Transverse colon (tissue), 3 donors: ENCODE measurements at regions not wholly inside any gene's neighbourhood (a gene's known extent, or its start where the extent isn't known, plus 50 kb on each side); places are given as distances from the start of the nearest gene placed in this dataset.

Experiments used
- EP300 ChIP-seq: sonication (generic); formaldehyde crosslinking; IDR thresholded peaks from one replicate; pipeline ENCODE4 v1.6.1; 2017; ENCODE audit warnings: antibody characterized with exemption, low read depth
- POLR2A ChIP-seq: fragments of 450-650 bp; IDR thresholded peaks from one replicate; pipeline ENCODE4 v1.6.1; 2016; ENCODE audit warnings: antibody characterized with exemption, mild to moderate bottlenecking, moderate library complexity
- TF ChIP-seq, protein P1 (sequence below), 5 experiments: fragments of 200-600 bp in 3 of 5; fragments of 450-650 bp in 2 of 5; sonication (generic) in 3 of 5; IDR thresholded peaks; 1 replicate in 2 of 5; 2 replicates in 3 of 5; pipeline ENCODE4 v1.5.1; 2016 to 2017; ENCODE audit warnings: antibody characterized with exemption in 5 of 5, inconsistent platforms in 3 of 5, mild to moderate bottlenecking in 2 of 5, moderate library complexity in 1 of 5

GRCh38 chr15:58257776-58258325, 119.7 kb downstream of the AQP9 start:
- no peak for TF ChIP-seq POLR2A
- TF ChIP-seq, protein P1, sequence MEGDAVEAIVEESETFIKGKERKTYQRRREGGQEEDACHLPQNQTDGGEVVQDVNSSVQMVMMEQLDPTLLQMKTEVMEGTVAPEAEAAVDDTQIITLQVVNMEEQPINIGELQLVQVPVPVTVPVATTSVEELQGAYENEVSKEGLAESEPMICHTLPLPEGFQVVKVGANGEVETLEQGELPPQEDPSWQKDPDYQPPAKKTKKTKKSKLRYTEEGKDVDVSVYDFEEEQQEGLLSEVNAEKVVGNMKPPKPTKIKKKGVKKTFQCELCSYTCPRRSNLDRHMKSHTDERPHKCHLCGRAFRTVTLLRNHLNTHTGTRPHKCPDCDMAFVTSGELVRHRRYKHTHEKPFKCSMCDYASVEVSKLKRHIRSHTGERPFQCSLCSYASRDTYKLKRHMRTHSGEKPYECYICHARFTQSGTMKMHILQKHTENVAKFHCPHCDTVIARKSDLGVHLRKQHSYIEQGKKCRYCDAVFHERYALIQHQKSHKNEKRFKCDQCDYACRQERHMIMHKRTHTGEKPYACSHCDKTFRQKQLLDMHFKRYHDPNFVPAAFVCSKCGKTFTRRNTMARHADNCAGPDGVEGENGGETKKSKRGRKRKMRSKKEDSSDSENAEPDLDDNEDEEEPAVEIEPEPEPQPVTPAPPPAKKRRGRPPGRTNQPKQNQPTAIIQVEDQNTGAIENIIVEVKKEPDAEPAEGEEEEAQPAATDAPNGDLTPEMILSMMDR (IDR thresholded peaks at IDR 0.05) = no peak
- no peak for TF ChIP-seq EP300
